Activated B cell treated with CpG ODN at 0.5 μM for 24 hours (primary cell): ENCODE measurements at regions not wholly inside any gene's neighbourhood (a gene's known extent, or its start where the extent isn't known, plus 50 kb on each side); places are given as distances from the start of the nearest gene placed in this dataset.

ENCODE experiments used
- ATAC-seq: fragments of 200-7000 bp; cut with Tn5 transposase; one replicate; pipeline ENCODE4 v1.10.0; 2021; ENCODE audit warnings: low read depth, mild to moderate bottlenecking, moderate library complexity
- CTCF ChIA-PET: fragments of 350-600 bp; sonication (Branson Sonifier 250); formaldehyde crosslinking; loops from one replicate; lab custom pipeline; 2021; ENCODE audit warnings: antibody characterized with exemption; lab: Charles Lee
- POLR2A ChIA-PET: fragments of 350-600 bp; sonication (Branson Sonifier 250); formaldehyde crosslinking; loops from one replicate; lab custom pipeline; 2021; ENCODE audit warnings: antibody characterized with exemption; lab: Charles Lee
- DNase-seq: peaks from one replicate; pipeline ENCODE4 v3.0.0; 2022
- H3K27ac Mint-ChIP-seq: one replicate; pipeline ENCODE4 v1.8.0; 2020; ENCODE audit warnings: mixed read lengths
- H3K27me3 Mint-ChIP-seq: one replicate; pipeline ENCODE4 v1.8.0; 2021; ENCODE audit warnings: mixed read lengths
- H3K36me3 Mint-ChIP-seq: one replicate; pipeline ENCODE4 v1.8.0; 2021; ENCODE audit warnings: low read depth, mixed read lengths
- H3K4me1 Mint-ChIP-seq: one replicate; pipeline ENCODE4 v1.8.0; 2021; ENCODE audit warnings: mixed read lengths
- H3K4me3 Mint-ChIP-seq: one replicate; pipeline ENCODE4 v1.8.0; 2020; ENCODE audit warnings: mild to moderate bottlenecking, mixed read lengths
- H3K9me3 Mint-ChIP-seq: one replicate; pipeline ENCODE4 v1.8.0; 2020; ENCODE audit warnings: mixed read lengths
- CTCF ChIP-seq: fragments of 200-600 bp; IDR thresholded peaks from one replicate; pipeline ENCODE4 v1.8.0; 2022; ENCODE audit warnings: antibody characterized with exemption, mild to moderate bottlenecking
- intact Hi-C: fragments of 100-400 bp; cut with micrococcal nuclease; formaldehyde crosslinking; loops from one replicate; pipeline ENCODE4 v1.15.1; 2024

- H3K36me3 Mint-ChIP-seq, result no peaks in the 10 kb centered on the region
- DNase-seq (no peak), ATAC-seq (no peak)
- no peaks in the 10 kb centered on the region for H3K4me1 Mint-ChIP-seq
- intact Hi-C loops, result no loop called here
- TF ChIP-seq CTCF, result no peak
- no peak overlapping the region for H3K27ac Mint-ChIP-seq
- H3K9me3 Mint-ChIP-seq, result no peaks in the 10 kb centered on the region
- peaks cover 4% of the 10 kb centered on the region for H3K27me3 Mint-ChIP-seq
- POLR2A ChIA-PET, result no interaction called here
- no peak overlapping the region for H3K4me3 Mint-ChIP-seq
- CTCF ChIA-PET, result no interaction called here
Observed at GRCh38 chr9:1457460-1457859, 407.3 kb downstream of the DMRT2 start.

- no peaks in the 10 kb centered on the region for H3K36me3 Mint-ChIP-seq
- POLR2A ChIA-PET, result no interaction called here
- TF ChIP-seq CTCF, result no peak
- ATAC-seq (no peak), DNase-seq (no peak)
- H3K4me1 Mint-ChIP-seq, result no peaks in the 10 kb centered on the region
- no peak overlapping the region for H3K4me3 Mint-ChIP-seq
- peaks cover 4% of the 10 kb centered on the region for H3K27me3 Mint-ChIP-seq
- intact Hi-C loops, result no loop called here
- no peaks in the 10 kb centered on the region for H3K9me3 Mint-ChIP-seq
- CTCF ChIA-PET, result interaction anchor here (0.6 to 0.9 kb wide), 2 partner anchors 17 to 629 kb away, joined by 3 read pairs; no protein-coding TSS in a partner anchor
- H3K27ac Mint-ChIP-seq, result no peak overlapping the region
Observed at GRCh38 chr9:1458503-1458902, 408.3 kb downstream of the DMRT2 start.

GRCh38 chr9:1460143-1460769 is 410.1 kb downstream of the DMRT2 start:
- H3K4me1 Mint-ChIP-seq, result no peaks in the 10 kb centered on the region
- H3K27me3 Mint-ChIP-seq, result peaks cover 4% of the 10 kb centered on the region
- ChIA-PET CTCF (interaction anchor here (1.2 kb wide), 1 partner anchor 627 kb away, joined by 8 read pairs; no protein-coding TSS in a partner anchor), POLR2A (no interaction called here)
- no peaks in the 10 kb centered on the region for H3K36me3 Mint-ChIP-seq
- DNase-seq (no peak), ATAC-seq (no peak)
- intact Hi-C loops, result loop anchor here (1.0 to 5.0 kb wide), 4 partner anchors 410 to 627 kb away; no protein-coding TSS in a partner anchor
- no peak for TF ChIP-seq CTCF
- no peaks in the 10 kb centered on the region for H3K9me3 Mint-ChIP-seq
- no peak overlapping the region for H3K27ac Mint-ChIP-seq
- no peak overlapping the region for H3K4me3 Mint-ChIP-seq

- Mint-ChIP-seq H3K4me1 (no peaks in the 10 kb centered on the region), H3K9me3 (no peaks in the 10 kb centered on the region), H3K27me3 (peaks cover 2% of the 10 kb centered on the region), H3K36me3 (no peaks in the 10 kb centered on the region), H3K27ac (no peak overlapping the region), H3K4me3 (no peak overlapping the region)
- ChIA-PET POLR2A (no interaction called here), CTCF (interaction anchor here (1.3 kb wide), 1 partner anchor 478 kb away, joined by 3 read pairs; no protein-coding TSS in a partner anchor)
- ATAC-seq, result no peak
- no peak for TF ChIP-seq CTCF
- DNase-seq, result no peak
- intact Hi-C loops, result loop anchor here (5.0 kb wide), 1 partner anchor 605 kb away; no protein-coding TSS in a partner anchor
Observed at GRCh38 chr9:1461812-1462211, 411.7 kb downstream of the DMRT2 start.

- ChIA-PET POLR2A (no interaction called here), CTCF (no interaction called here)
- ATAC-seq (no peak), DNase-seq (no peak)
- H3K36me3 Mint-ChIP-seq, result no peaks in the 10 kb centered on the region
- no peaks in the 10 kb centered on the region for H3K27me3 Mint-ChIP-seq
- no peak for TF ChIP-seq CTCF
- H3K4me3 Mint-ChIP-seq, result no peak overlapping the region
- no peaks in the 10 kb centered on the region for H3K4me1 Mint-ChIP-seq
- no peaks in the 10 kb centered on the region for H3K9me3 Mint-ChIP-seq
- intact Hi-C loops, result loop anchor here (5.0 kb wide), 1 partner anchor 605 kb away; no protein-coding TSS in a partner anchor
- no peak overlapping the region for H3K27ac Mint-ChIP-seq
Observed at GRCh38 chr9:1462626-1463308, 412.6 kb downstream of the DMRT2 start.
